Dedifferentiated amniotic fluid mesenchymal stem cell (primary cell): ENCODE measurements at regions not wholly inside any gene's neighbourhood (a gene's known extent, or its start where the extent isn't known, plus 50 kb on each side); places are given as distances from the start of the nearest gene placed in this dataset.
"Not testable (repeated sequence)": the region's sequence is repeated elsewhere in the genome, so short reads cannot be mapped to it uniquely, and the experiment has no call there.

Source experiments
- DNase-seq: peaks from one replicate; pipeline ENCODE4 v3.0.0-alpha.2; 2016; ENCODE audit errors: extremely low spot score

- no peak for DNase-seq
These were observed 51.5 kb upstream of the MAP3K1 start for GRCh38 chr5:56763711-56764466.

DNA sequence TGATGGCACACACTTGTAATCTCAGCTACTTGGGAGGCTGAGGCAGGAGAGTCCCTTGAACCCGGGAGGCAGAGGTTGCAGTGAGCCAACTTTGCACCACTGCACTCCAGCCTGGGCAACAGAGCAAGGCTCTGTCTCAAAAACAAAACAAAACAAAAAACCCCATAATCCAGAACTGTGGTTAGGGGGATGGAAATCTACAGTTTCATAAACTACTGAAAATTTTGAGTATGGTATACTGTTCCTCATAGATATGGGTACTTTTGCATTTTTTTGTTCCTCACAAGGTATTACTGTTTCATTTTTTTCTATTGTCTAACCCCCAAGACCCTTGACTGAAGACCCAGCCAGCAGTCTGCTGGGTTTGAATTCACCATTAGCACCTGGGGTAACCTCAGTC lies 52.2 kb upstream of the MAP3K1 start:
- no peak for DNase-seq

DNA sequence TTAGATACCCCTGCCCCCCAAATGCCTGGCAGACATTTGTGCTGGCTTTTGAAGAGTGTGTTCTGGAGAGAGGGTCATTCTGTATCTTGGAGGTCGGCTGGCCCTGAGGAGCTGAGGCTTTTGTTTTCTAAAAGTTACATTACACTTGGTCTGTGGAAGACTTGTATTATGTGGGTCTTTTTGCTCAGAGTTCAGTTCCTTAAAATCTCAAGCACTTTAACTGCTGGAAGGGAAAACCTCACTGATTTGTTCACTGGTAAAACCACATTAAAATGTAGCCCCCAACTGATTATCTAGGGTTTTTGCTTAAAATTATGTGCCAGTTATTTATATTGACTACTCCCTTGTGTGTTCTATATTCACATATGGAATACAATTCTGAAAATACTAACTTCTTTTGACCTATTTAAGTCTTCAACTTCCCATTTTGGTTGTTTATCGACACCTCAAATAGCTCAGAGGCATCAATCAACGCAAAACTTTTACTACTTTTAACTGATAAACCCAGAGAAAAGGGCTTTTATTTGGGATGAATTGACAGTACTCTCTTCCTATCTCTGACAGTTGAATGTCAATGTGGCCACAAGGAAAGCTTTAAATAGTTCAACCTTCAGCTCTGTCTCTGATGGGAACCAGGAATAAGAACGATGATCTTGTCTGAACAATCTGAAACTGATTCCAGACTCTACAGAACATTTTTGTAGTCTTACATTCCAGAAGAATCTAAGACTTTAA lies 54.0 kb upstream of the MAP3K1 start:
- no peak for DNase-seq

DNA sequence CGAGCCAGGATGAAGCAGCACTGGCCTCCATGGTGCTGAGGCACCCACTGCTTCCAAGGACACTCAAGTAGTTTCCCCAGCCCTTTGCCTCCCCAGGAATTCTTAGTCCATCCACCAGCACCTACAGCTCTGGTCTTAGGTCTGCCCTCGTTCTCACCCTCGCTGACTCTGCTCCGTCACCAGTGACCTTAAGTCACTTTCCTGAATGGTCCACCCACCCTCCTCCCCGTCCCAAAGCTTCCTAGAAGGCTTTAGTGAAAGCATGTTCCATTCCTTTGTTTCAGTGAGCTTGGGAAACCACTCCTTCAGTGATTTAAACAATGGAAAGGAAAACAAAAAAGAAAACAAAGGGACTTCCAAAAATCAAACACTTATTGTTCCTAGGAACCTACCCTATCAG lies 54.6 kb upstream of the MAP3K1 start:
- no peak for DNase-seq

DNA sequence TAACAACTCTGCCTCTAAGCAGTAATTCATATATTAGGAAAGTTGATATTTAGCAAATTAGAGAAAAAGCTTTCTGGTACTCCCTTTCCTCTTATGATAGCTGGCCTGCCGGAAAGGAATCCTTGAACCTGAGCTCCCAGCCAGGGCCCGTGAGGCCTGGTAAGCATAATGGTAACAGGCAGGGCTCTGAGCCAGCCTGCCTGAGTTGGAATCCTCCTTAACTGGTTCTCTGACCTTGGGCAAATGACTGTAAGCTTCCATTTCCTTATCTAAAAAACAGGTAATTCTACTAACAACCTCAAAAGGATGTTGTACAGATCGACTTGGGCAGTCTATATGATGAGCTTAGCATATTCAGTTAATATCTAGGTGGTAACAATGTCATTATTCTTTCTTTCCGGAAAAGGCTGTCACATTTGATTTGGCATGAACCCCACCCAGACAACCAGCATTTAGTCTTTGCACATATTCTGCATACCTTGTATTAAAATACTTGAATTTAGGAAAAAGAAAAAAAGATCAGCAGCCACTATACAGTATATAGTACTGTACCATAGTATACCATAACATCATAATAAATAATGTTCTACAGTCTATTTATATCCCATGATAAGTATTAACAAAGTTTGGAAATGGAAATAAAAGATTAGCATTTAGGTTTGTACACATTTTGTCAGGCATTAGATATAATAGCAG lies 55.7 kb upstream of the MAP3K1 start:
- DNase-seq: no peak

- no peak for DNase-seq
These were observed 58.3 kb upstream of the MAP3K1 start for GRCh38 chr5:56757077-56757476.

DNA sequence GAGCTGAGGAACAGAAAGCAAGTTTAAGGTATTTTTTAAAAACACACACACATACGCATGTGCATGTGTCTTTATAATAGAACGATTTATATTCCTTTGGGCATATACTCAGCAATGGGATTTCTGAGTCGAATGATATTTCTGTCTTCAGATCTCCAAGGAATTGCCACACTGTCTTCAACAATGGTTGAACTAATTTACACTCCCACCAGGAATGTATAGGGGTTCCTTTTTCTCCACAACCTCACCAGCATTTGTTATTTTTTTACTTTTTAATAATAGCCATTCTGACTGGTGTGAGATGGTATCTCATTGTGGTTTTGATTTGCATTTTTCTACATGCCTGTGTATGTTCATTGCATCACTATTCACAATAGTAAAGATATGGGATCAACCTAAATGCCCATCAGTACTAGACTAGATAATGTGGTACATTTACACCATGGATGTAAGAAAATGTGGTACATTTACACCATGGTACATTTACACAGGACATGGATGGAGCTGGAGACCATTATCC lies 60.3 kb upstream of the MAP3K1 start:
- no peak for DNase-seq

DNA sequence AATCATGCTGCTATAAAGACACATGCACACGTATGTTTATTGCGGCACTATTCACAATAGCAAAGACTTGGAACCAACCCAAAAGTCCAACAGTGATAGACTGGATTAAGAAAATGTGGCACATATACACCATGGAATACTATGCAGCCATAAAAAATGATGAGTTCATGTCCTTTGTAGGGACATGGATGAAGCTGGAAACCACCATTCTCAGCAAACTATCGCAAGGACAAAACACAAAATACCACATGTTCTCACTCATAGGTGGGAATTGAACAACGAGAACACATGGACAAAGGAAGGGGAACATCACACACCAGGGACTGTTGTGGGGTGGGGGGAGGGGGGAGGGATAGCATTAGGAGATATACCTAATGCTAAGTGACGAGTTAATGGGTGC lies 61.8 kb upstream of the MAP3K1 start:
- DNase-seq: not testable (repeated sequence)

DNA sequence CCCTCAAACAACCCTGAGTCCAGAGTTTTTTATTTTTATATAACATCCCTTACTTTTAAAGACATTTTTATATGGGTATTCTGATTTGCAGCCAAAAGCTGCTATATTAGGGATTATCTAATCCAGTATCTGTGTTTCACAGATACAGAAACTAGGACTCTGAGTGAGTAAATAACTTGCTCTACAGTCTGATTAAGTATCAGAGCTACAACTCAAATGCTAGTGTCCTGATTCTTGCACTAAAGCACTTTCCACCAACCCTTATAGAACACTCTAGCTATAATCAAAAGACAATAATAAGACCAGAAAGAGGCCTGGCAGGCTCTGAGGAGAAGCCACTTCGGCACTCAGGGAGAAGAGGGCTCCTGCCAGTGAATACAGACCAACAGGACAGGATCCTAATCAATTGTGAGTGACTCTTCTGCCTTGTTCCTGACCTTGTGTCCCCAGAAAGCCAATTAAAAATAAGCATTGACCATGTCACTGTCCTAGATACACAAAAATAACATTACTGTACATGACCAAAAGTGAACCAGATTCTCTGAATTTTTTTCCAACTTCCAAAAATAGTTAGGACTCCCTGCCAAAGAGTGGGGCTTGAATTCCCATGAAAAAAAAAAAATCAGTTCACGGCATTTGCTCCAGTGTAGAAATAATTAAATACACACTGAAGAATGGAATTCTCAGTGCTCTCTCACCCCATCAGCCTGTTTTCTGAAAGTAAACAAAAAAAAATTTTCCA lies 63.6 kb upstream of the MAP3K1 start:
- no peak for DNase-seq

GRCh38 chr5:56749842-56750241 lies 65.5 kb upstream of the MAP3K1 start:
- DNase-seq: no peak

DNA sequence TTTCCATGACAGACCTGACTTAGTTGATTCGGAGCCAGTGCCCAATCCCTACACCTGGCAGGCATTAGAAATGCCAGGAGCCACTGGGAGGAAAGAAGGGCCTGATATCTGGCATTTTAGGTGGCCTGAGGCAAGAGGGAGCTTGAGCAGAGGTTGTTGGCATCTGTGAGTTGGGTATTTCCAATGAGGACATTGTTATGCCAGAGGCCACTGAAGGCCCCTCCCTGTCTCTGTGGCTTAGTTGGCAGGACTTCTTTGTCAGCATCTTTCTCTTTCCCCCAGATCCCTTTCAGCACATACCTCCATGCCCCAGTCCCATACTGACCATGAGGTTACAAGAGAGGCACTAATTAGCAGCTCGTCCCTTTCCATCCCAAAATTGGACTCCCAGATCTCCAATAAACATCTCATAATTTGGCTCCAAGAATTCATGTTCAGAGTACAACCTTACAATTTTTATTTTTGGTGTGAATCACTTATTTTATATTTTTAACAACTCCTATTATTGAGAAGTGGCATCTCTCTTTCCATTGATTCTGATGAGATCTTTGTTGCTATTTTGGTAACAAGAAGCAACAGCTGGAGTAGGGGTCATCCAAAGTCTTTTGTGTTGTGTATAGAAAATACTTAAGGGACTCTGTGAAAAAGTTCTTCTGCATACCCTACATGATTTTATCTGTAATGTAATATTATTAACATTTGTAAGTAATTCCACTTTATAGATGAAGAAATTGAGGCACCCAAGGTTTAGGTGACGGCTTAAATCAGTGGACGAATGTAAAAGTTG lies 68.6 kb upstream of the MAP3K1 start:
- no peak for DNase-seq

- no peak for DNase-seq
These were observed 69.5 kb upstream of the MAP3K1 start for GRCh38 chr5:56745864-56746263.

- no peak for DNase-seq
These were observed 74.5 kb upstream of the MAP3K1 start for GRCh38 chr5:56740868-56741267.

- DNase-seq: no peak
These were observed 75.4 kb upstream of the MAP3K1 start for GRCh38 chr5:56739990-56740389.

DNA sequence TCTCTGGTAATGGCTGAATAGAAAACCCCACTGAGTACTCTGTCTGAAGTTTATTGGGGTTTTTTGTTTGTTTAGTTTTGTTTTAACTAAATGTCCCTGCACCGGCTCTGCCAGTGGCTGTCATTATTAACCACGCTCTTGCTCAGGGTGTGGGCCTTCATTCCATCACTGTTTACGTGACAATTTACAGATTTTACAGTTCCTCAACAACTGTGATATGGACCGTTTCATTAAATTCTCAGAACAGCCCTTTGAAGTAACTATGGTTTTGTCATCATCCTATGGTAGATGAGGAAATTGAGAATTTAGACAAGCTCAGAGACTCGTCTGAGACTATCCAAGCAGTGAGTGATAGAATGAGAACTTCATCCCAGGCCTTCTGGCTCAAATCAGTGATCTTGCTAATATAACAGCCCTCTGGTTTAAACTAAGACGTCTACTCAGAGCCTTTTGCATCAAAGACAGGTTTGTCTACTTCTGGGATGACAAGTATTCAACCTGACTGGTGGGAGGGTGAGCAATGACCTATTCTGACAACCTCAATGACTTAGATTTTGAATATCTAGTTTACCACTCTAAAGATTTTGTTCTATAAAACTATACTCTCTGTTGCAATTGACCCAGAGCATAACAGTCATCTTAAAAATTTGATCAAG lies 77.3 kb upstream of the MAP3K1 start:
- DNase-seq: no peak

DNA sequence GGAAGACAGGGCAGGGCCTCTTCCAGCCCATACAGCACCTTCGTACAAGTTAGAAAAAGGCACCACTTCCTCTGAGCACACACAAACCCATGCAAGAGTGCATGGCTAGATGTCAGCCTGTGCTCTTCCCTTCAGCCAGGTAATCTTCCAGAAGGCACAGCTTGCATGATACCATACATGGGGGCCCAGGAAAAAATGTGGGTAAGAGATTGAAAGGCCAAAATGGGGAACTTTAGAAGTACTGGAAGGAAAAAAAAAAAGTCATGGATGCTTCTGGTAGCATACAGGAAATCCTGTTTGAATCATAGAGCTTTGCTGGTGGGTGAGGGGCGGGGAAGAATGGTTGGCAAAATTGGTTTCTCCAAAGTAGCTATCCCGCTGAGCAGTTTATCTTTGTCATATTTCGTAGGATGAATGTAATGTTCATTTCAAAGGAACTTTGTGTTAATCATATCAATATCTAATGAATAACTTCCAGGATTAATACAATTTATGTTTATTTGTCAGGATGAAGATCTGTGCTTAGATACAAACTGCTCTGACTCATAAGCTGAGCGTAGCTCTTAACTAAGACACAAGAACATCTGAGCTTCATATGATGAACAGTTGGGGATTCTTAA lies 78.2 kb upstream of the MAP3K1 start:
- DNase-seq: no peak

DNA sequence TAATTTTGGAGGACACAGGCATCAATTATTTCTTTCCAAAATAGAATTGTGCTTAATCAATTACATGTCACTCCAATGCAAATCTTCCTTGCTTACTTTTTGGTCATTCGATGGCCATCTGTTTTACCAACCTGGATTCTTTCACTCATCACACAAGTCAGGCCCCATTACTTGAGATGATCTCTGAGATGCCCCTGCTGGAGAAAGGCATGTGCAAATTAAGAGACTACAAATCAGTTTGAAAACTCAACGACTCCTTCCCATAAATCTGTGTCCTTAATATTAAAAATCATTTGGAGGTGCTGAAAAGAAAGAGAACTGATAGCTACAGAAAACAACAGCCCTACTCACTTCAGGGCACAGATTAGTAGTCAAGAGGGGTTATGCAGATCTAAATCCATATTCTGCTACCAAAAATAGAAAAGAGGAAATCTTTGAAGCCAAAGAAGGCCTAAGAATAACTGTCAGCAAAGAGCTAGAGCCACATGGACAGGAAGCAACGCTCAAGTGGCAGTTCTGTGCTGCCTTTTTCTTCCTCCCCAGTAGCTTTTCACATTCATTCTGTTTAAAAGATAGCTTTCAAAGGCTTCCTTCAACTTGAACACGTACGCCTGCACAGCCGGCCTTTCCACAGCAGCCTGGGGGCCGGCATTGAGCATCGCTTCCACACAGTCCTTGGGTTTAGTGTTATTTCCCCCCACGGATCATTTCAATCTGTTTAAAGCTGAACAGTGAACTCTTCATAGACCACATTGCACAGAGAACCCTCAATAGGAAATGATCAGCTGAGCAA lies 79.3 kb upstream of the MAP3K1 start:
- no peak for DNase-seq

GRCh38 chr5:56734091-56734694 lies 81.2 kb upstream of the MAP3K1 start:
- DNase-seq: no peak

- no peak for DNase-seq
These were observed 81.8 kb upstream of the MAP3K1 start for GRCh38 chr5:56733580-56733979.
